Caco-2 (cell line): ENCODE measurements at regions not wholly inside any gene's neighbourhood (a gene's known extent, or its start where the extent isn't known, plus 50 kb on each side); places are given as distances from the start of the nearest gene placed in this dataset.

Experiments used
- BruUV-seq: library from RNA; stranded (reverse); fragments of 400-500 nt; replicated peaks from 2 replicates; lab custom pipeline; 2021; lab: Mats Ljungman, UMichigan
- CTCF ChIA-PET: fragments of 300-600 bp; sonication (Branson Sonifier 250); formaldehyde crosslinking; loops from one replicate; lab custom pipeline; 2022; ENCODE audit warnings: antibody characterized with exemption; lab: Charles Lee
- POLR2A ChIA-PET: fragments of 300-600 bp; sonication (Branson Sonifier 250); formaldehyde crosslinking; loops from one replicate; lab custom pipeline; 2022; ENCODE audit warnings: antibody characterized with exemption; lab: Charles Lee
- DNase-seq, 2 experiments: peaks; one replicate each; pipeline versions ENCODE4 v3.0.0 to v3.0.0-alpha.2; 2020 to 2022
- H3K27me3 ChIP-seq: replicated peaks from 2 replicates; pipeline ENCODE4 v1.6.0; 2011; ENCODE audit warnings: low read length; ENCODE audit not compliant: control insufficient read depth, insufficient read depth
- H3K36me3 ChIP-seq: 2 replicates; pipeline ENCODE4 v1.5.1; 2011; ENCODE audit warnings: low read length; ENCODE audit not compliant: control insufficient read depth, insufficient read depth
- H3K4me1 ChIP-seq: fragments of 250-450 bp; sonication (Bioruptor Pico); 2 replicates; pipeline ENCODE4 v1.5.1; 2020; ENCODE audit warnings: mild to moderate bottlenecking
- H3K4me3 ChIP-seq: 2 replicates; pipeline ENCODE4 v1.5.1; 2011; ENCODE audit warnings: low read depth, mild to moderate bottlenecking, control low read depth, low read length
- H3K9me3 ChIP-seq: fragments of 250-450 bp; sonication (Bioruptor Pico); 2 replicates; pipeline ENCODE4 v1.5.1; 2020; ENCODE audit warnings: mild to moderate bottlenecking, moderate library complexity
- H3K27ac Mint-ChIP-seq: one replicate; pipeline ENCODE4 v1.8.0; 2022; ENCODE audit warnings: mixed read lengths; ENCODE audit not compliant: unreplicated experiment
- H3K27me3 Mint-ChIP-seq: one replicate; pipeline ENCODE4 v1.8.0; 2022; ENCODE audit warnings: mixed read lengths; ENCODE audit not compliant: insufficient read depth, unreplicated experiment
- H3K36me3 Mint-ChIP-seq: one replicate; pipeline ENCODE4 v1.8.0; 2022; ENCODE audit warnings: mild to moderate bottlenecking, mixed read lengths; ENCODE audit not compliant: insufficient read depth, unreplicated experiment
- H3K4me1 Mint-ChIP-seq: one replicate; pipeline ENCODE4 v1.8.0; 2022; ENCODE audit warnings: low read depth, mixed read lengths; ENCODE audit not compliant: unreplicated experiment
- H3K4me3 Mint-ChIP-seq: one replicate; pipeline ENCODE4 v1.8.0; 2022; ENCODE audit warnings: mild to moderate bottlenecking, moderate library complexity, mixed read lengths; ENCODE audit not compliant: unreplicated experiment
- H3K9me3 Mint-ChIP-seq: one replicate; pipeline ENCODE4 v1.8.0; 2022; ENCODE audit warnings: mixed read lengths; ENCODE audit not compliant: unreplicated experiment
- intact Hi-C: fragments of 100-400 bp; cut with micrococcal nuclease; formaldehyde crosslinking; loops from one replicate; pipeline ENCODE4 v1.10.0; 2022; ENCODE audit not compliant: unreplicated experiment
- TF ChIP-seq, protein P1 (sequence below), 2 experiments: fragments of 200-600 bp in 1 of 2; IDR thresholded peaks; 1 replicate in 1 of 2; 2 replicates in 1 of 2; pipeline versions ENCODE4 v1.5.1 to v1.8.0; 2011 to 2022; ENCODE audit warnings: antibody characterized with exemption in 1 of 2, control low read depth in 1 of 2, inconsistent platforms in 1 of 2, low read depth in 1 of 2, low read length in 1 of 2, mild to moderate bottlenecking in 1 of 2, moderate library complexity in 1 of 2; ENCODE audit not compliant: insufficient read depth in 1 of 2, severe bottlenecking in 1 of 2, unreplicated experiment in 1 of 2

- Histone ChIP-seq H3K36me3 (no peaks in the 10 kb centered on the region), H3K4me1 (no peaks in the 10 kb centered on the region), H3K9me3 (no peaks in the 10 kb centered on the region), H3K27me3 (no peaks in the 10 kb centered on the region), H3K4me3 (no peak overlapping the region)
- H3K4me1 Mint-ChIP-seq = no peaks in the 10 kb centered on the region
- no peaks in the 10 kb centered on the region for H3K36me3 Mint-ChIP-seq
- BruUV-seq = no TSS peak
- no peak overlapping the region for H3K27ac Mint-ChIP-seq
- ChIA-PET CTCF (no interaction called here), POLR2A (no interaction called here)
- H3K27me3 Mint-ChIP-seq = peaks cover 11% of the 10 kb centered on the region
- no peaks in the 10 kb centered on the region for H3K9me3 Mint-ChIP-seq
- intact Hi-C loops = no loop called here
- no peak for DNase-seq
- no peak overlapping the region for H3K4me3 Mint-ChIP-seq
- TF ChIP-seq, protein P1, sequence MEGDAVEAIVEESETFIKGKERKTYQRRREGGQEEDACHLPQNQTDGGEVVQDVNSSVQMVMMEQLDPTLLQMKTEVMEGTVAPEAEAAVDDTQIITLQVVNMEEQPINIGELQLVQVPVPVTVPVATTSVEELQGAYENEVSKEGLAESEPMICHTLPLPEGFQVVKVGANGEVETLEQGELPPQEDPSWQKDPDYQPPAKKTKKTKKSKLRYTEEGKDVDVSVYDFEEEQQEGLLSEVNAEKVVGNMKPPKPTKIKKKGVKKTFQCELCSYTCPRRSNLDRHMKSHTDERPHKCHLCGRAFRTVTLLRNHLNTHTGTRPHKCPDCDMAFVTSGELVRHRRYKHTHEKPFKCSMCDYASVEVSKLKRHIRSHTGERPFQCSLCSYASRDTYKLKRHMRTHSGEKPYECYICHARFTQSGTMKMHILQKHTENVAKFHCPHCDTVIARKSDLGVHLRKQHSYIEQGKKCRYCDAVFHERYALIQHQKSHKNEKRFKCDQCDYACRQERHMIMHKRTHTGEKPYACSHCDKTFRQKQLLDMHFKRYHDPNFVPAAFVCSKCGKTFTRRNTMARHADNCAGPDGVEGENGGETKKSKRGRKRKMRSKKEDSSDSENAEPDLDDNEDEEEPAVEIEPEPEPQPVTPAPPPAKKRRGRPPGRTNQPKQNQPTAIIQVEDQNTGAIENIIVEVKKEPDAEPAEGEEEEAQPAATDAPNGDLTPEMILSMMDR (IDR thresholded peaks at IDR 0.05; ENCODE audit: insufficient read depth in 1 of 2, low read depth in 1 of 2, low read length in 1 of 2, severe bottlenecking in 1 of 2, unreplicated experiment in 1 of 2) = no peak
Observed at GRCh38 chr20:21633829-21634228, 71.6 kb upstream of the PAX1 start.

DNA sequence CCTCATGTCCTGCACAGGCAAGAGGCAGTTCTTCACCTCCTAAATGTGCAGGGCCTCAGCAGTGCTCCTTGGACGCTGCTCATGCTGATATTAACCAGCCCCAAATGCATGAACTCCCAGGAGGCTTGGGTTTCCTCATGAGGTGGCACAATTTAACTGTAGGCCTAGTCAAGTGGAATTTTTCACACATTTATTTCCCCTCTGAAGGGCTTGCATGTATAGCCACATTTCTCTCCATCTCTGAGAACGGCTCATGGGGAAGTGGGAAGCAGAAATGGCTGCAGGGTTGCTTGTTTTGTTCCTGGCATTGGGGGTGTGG is 72.8 kb upstream of the PAX1 start:
- no peak overlapping the region for H3K27ac Mint-ChIP-seq
- TF ChIP-seq, protein P1 (IDR thresholded peaks at IDR 0.05; ENCODE audit: insufficient read depth in 1 of 2, low read depth in 1 of 2, low read length in 1 of 2, severe bottlenecking in 1 of 2, unreplicated experiment in 1 of 2) = no peak
- H3K4me3 Mint-ChIP-seq = no peak overlapping the region
- Histone ChIP-seq H3K4me3 (no peak overlapping the region), H3K36me3 (no peaks in the 10 kb centered on the region), H3K9me3 (no peaks in the 10 kb centered on the region), H3K4me1 (no peaks in the 10 kb centered on the region), H3K27me3 (no peaks in the 10 kb centered on the region)
- H3K9me3 Mint-ChIP-seq = no peaks in the 10 kb centered on the region
- no peaks in the 10 kb centered on the region for H3K4me1 Mint-ChIP-seq
- H3K36me3 Mint-ChIP-seq = no peaks in the 10 kb centered on the region
- intact Hi-C loops = no loop called here
- BruUV-seq = no TSS peak
- peaks cover 14% of the 10 kb centered on the region for H3K27me3 Mint-ChIP-seq
- CTCF ChIA-PET = no interaction called here
- POLR2A ChIA-PET = no interaction called here
- DNase-seq = no peak

GRCh38 chr20:21632031-21632734 is 73.3 kb upstream of the PAX1 start:
- no TSS peak for BruUV-seq
- no peaks in the 10 kb centered on the region for H3K36me3 ChIP-seq
- DNase-seq = no peak
- no peaks in the 10 kb centered on the region for H3K27me3 ChIP-seq
- ChIA-PET POLR2A (no interaction called here), CTCF (no interaction called here)
- Mint-ChIP-seq H3K4me1 (no peaks in the 10 kb centered on the region), H3K36me3 (no peaks in the 10 kb centered on the region), H3K4me3 (no peak overlapping the region), H3K27ac (no peak overlapping the region), H3K27me3 (peaks cover 17% of the 10 kb centered on the region), H3K9me3 (no peaks in the 10 kb centered on the region)
- no peaks in the 10 kb centered on the region for H3K9me3 ChIP-seq
- no peak overlapping the region for H3K4me3 ChIP-seq
- H3K4me1 ChIP-seq = no peaks in the 10 kb centered on the region
- intact Hi-C loops = no loop called here
- TF ChIP-seq, protein P1 (IDR thresholded peaks at IDR 0.05; ENCODE audit: insufficient read depth in 1 of 2, low read depth in 1 of 2, low read length in 1 of 2, severe bottlenecking in 1 of 2, unreplicated experiment in 1 of 2) = no peak
